ENCODE measurements at regions not wholly inside any gene's neighbourhood (a gene's known extent, or its start where the extent isn't known, plus 50 kb on each side); places are given as distances from the start of the nearest gene placed in this dataset.

DNA sequence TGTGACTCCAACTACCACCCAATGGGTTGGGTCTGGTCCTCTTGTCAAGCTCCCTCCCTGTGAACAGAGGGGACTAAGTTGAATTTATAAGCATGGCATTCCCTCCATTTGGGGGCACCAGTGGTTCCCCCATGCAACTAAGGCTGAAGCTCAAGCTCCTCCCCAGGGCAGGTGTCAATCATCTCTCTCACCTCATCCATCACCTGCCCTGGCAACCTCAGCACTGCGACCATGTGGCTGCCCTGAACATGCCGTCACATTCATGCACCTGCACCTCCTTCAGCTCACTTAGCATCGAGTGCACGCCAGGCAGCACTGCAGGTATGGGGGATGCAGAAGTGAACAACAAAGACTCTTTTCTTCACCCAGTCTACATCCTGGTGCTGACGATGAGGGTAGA, 799.3 kb downstream of the TBC1D22A start:
- no peak for DNase-seq
- intact Hi-C loops (cut with micrococcal nuclease): no loop called here
- Histone ChIP-seq H3K36me3 (ENCODE audit: low read depth, low read length) (no peaks in the 10 kb centered on the region), H3K79me2 (ENCODE audit: low read length) (no peaks in the 10 kb centered on the region), H3K9me2 (replicated peaks; ENCODE audit: low read length) (no peaks in the 10 kb centered on the region), H3K9me3 (ENCODE audit: low read length) (no peaks in the 10 kb centered on the region), H3K4me1 (ENCODE audit: insufficient read depth, low read length) (no peaks in the 10 kb centered on the region), H3K4me3 (ENCODE audit: low read length) (no peak overlapping the region), H3K27me3 (ENCODE audit: low read length) (peaks cover 3% of the 10 kb centered on the region; the same call in 1 of the 2 replicates), H3K9ac (ENCODE audit: low read length) (no peak overlapping the region), H4K20me1 (ENCODE audit: low read length) (no peaks in the 10 kb centered on the region), H2AFZ (ENCODE audit: low read length) (no peak overlapping the region), H3K27ac (ENCODE audit: low read length) (no peak overlapping the region), H3K4me2 (ENCODE audit: low read length) (no peak overlapping the region), H3F3A (ENCODE audit: low read length, unreplicated experiment) (no peaks in the 10 kb centered on the region)
- BruUV-seq (replicated peaks): no TSS peak
- TF ChIP-seq EZH2phosphoT487 (IDR thresholded peaks at IDR 0.05; ENCODE audit: borderline replicate concordance, low read length): no peak
- no peak for TF ChIP-seq EZH2 (IDR thresholded peaks at IDR 0.05; ENCODE audit: low read length, unreplicated experiment)
- TF ChIP-seq, protein P1, sequence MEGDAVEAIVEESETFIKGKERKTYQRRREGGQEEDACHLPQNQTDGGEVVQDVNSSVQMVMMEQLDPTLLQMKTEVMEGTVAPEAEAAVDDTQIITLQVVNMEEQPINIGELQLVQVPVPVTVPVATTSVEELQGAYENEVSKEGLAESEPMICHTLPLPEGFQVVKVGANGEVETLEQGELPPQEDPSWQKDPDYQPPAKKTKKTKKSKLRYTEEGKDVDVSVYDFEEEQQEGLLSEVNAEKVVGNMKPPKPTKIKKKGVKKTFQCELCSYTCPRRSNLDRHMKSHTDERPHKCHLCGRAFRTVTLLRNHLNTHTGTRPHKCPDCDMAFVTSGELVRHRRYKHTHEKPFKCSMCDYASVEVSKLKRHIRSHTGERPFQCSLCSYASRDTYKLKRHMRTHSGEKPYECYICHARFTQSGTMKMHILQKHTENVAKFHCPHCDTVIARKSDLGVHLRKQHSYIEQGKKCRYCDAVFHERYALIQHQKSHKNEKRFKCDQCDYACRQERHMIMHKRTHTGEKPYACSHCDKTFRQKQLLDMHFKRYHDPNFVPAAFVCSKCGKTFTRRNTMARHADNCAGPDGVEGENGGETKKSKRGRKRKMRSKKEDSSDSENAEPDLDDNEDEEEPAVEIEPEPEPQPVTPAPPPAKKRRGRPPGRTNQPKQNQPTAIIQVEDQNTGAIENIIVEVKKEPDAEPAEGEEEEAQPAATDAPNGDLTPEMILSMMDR (conservative IDR thresholded peaks at IDR 0.05; ENCODE audit: low read depth, low read length): no peak
- ChIA-PET CTCF (no interaction called here), POLR2A (ENCODE audit: unreplicated experiment) (no interaction called here)
- no peak for ATAC-seq

DNA sequence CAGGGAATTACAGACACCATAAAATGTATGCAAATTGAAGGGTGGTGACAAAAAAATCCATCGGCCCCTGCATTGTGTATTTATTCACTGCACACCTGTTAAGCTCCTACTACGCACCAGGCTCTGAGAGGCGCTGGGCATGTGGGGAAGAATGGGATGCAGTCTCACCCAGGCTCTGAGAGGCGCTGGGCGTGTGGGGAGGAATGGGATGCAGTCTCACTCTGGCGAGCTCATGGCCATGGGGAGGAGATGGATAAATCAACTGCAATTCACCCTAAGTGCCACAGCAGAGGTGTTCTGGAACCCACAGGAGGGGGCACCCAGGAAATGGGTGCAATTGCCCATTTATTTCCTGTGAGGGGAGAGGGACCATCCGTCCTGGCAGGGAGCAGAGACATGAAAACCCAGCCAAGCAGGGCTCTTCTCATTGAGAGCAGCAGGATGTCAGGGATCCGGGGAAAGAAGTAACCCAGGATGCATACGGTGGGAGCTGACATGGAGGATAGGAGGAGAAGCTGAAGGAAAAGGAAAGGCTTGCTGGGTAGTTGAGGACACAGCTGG, 798.7 kb downstream of the TBC1D22A start:
- Histone ChIP-seq H4K20me1 (ENCODE audit: low read length) (no peaks in the 10 kb centered on the region), H3K4me2 (ENCODE audit: low read length) (no peak overlapping the region), H3K9me3 (ENCODE audit: low read length) (no peaks in the 10 kb centered on the region), H3K36me3 (ENCODE audit: low read depth, low read length) (no peaks in the 10 kb centered on the region), H3K4me1 (ENCODE audit: insufficient read depth, low read length) (no peaks in the 10 kb centered on the region), H3F3A (ENCODE audit: low read length, unreplicated experiment) (no peaks in the 10 kb centered on the region), H3K79me2 (ENCODE audit: low read length) (no peaks in the 10 kb centered on the region), H3K27ac (ENCODE audit: low read length) (no peak overlapping the region), H2AFZ (ENCODE audit: low read length) (no peak overlapping the region), H3K4me3 (ENCODE audit: low read length) (no peak overlapping the region), H3K27me3 (ENCODE audit: low read length) (peaks cover 3% of the 10 kb centered on the region; the same call in 1 of the 2 replicates), H3K9me2 (replicated peaks; ENCODE audit: low read length) (no peaks in the 10 kb centered on the region), H3K9ac (ENCODE audit: low read length) (no peak overlapping the region)
- intact Hi-C loops (cut with micrococcal nuclease): no loop called here
- ChIA-PET POLR2A (ENCODE audit: unreplicated experiment) (no interaction called here), CTCF (no interaction called here)
- DNase-seq: no peak
- TF ChIP-seq EZH2phosphoT487 (IDR thresholded peaks at IDR 0.05; ENCODE audit: borderline replicate concordance, low read length): no peak
- no peak for TF ChIP-seq EZH2 (IDR thresholded peaks at IDR 0.05; ENCODE audit: low read length, unreplicated experiment)
- TF ChIP-seq, protein P1 (conservative IDR thresholded peaks at IDR 0.05; ENCODE audit: low read depth, low read length): no peak
- no peak for ATAC-seq
- no TSS peak for BruUV-seq (replicated peaks)

DNA sequence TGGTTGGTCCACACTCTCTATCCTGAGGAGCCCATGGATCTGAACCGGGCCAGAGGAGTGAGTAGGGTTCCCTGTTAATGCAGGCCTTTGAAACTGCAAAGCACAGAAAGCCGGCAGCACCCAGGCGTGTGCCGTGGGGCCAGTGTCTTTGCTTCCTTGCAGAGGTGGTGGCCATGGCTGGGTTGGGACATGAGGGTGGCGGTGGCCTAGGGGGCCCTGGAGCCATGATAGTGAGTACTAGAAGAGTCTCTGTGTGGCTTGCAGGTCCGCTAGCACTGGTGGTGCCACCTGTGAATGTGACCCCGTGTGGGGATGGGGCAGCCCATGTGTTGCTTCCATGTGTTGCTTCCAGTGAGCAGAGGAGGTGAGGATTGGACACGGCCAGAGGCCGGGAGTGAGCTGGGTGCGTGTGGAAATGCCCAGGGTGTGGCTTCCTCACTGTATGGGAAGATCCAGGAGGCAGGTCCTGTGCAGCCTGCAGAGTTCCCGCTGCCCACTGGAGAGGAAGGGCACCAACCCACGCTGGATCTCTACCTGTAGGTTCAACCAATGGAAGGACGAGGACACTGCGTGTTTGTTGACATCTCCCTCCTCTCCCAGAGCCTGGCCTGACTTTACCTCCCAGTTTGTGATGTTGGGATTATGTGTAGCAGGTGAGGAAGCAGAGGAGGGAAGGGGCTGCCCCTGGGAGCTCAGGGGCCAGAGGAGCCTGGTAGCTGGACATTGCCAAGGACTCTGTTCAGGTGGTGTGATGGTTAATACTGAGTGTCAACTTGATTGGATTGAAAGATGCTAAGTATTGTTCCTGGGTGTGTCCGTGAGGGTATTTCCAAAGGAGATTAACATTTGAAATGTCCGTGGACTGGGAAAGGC, 796.6 kb downstream of the TBC1D22A start:
- intact Hi-C loops (cut with micrococcal nuclease): no loop called here
- H3K4me1 ChIP-seq (ENCODE audit: insufficient read depth, low read length): no peaks in the 10 kb centered on the region
- TF ChIP-seq EZH2 (IDR thresholded peaks at IDR 0.05; ENCODE audit: low read length, unreplicated experiment) (no peak), EZH2phosphoT487 (IDR thresholded peaks at IDR 0.05; ENCODE audit: borderline replicate concordance, low read length) (no peak)
- TF ChIP-seq, protein P1 (conservative IDR thresholded peaks at IDR 0.05; ENCODE audit: low read depth, low read length): no peak
- DNase-seq (no peak), ATAC-seq (no peak)
- H3K4me2 ChIP-seq (ENCODE audit: low read length): no peak overlapping the region
- no peaks in the 10 kb centered on the region for H4K20me1 ChIP-seq (ENCODE audit: low read length)
- no peak overlapping the region for H3K4me3 ChIP-seq (ENCODE audit: low read length)
- no peaks in the 10 kb centered on the region for H3K36me3 ChIP-seq (ENCODE audit: low read depth, low read length)
- no peak overlapping the region for H3K27ac ChIP-seq (ENCODE audit: low read length)
- H3K9me3 ChIP-seq (ENCODE audit: low read length): no peaks in the 10 kb centered on the region
- BruUV-seq (replicated peaks): no TSS peak
- ChIA-PET CTCF (no interaction called here), POLR2A (ENCODE audit: unreplicated experiment) (no interaction called here)
- H3K9ac ChIP-seq (ENCODE audit: low read length): no peak overlapping the region
- H3K79me2 ChIP-seq (ENCODE audit: low read length): no peaks in the 10 kb centered on the region
- H2AFZ ChIP-seq (ENCODE audit: low read length): no peak overlapping the region
- peaks cover 5% of the 10 kb centered on the region; the same call in 1 of the 2 replicates for H3K27me3 ChIP-seq (ENCODE audit: low read length)
- no peaks in the 10 kb centered on the region for H3K9me2 ChIP-seq (replicated peaks; ENCODE audit: low read length)
- no peaks in the 10 kb centered on the region for H3F3A ChIP-seq (ENCODE audit: low read length, unreplicated experiment)

Data from PC-3 (cell line).